OCI-LY3 (cell line): ENCODE measurements at regions not wholly inside any gene's neighbourhood (a gene's known extent, or its start where the extent isn't known, plus 50 kb on each side); places are given as distances from the start of the nearest gene placed in this dataset.

Source experiments
- H2AFZ ChIP-seq: fragments of 200-600, 300-600 bp; shearing (Covaris generic); 2 replicates; pipeline ENCODE4 v1.6.0; 2014; ENCODE audit warnings: antibody characterized with exemption, low read depth, low read length
- H3K27ac ChIP-seq: fragments of 200-600, 300-600 bp; sonication (generic); 2 replicates; pipeline ENCODE4 v1.5.1; 2014; ENCODE audit warnings: mild to moderate bottlenecking, low read length, moderate library complexity, mixed read lengths
- H3K27me3 ChIP-seq: fragments of 200-600, 300-600 bp; sonication (generic); 2 replicates; pipeline ENCODE4 v1.6.1; 2014; ENCODE audit warnings: low read depth, low read length, mixed read lengths
- H3K36me3 ChIP-seq: fragments of 200-600, 300-600 bp; sonication (generic); replicated peaks from 2 replicates; pipeline ENCODE3; 2014; ENCODE audit warnings: low read depth, low read length, mixed read lengths
- H3K4me1 ChIP-seq: fragments of 300-600, 200-600 bp; sonication (generic); 2 replicates; pipeline ENCODE4 v1.6.1; 2014; ENCODE audit warnings: low read length, mixed read lengths
- H3K4me2 ChIP-seq: fragments of 200-600, 300-600 bp; sonication (generic); 2 replicates; pipeline ENCODE4 v1.6.1; 2014; ENCODE audit warnings: low read length, mixed read lengths
- H3K4me3 ChIP-seq: fragments of 300-600, 200-600 bp; sonication (generic); 2 replicates; pipeline ENCODE4 v1.5.1; 2014; ENCODE audit warnings: antibody characterized with exemption, mild to moderate bottlenecking, low read length, moderate library complexity
- H3K79me2 ChIP-seq: fragments of 300-600, 200-600 bp; shearing (Covaris generic); 2 replicates; pipeline ENCODE4 v1.6.1; 2014; ENCODE audit warnings: mild to moderate bottlenecking, low read length, mixed read lengths
- H3K9ac ChIP-seq: fragments of 300-600, 200-600 bp; shearing (Covaris generic); 2 replicates; pipeline ENCODE4 v1.6.0; 2014; ENCODE audit warnings: mild to moderate bottlenecking, low read length, moderate library complexity
- H3K9me3 ChIP-seq: fragments of 200-600, 300-600 bp; shearing (Covaris generic); 2 replicates; pipeline ENCODE4 v1.6.1; 2014; ENCODE audit warnings: low read length, mixed read lengths; ENCODE audit not compliant: insufficient read depth
- H4K20me1 ChIP-seq: fragments of 200-600, 300-600 bp; sonication (generic); 2 replicates; pipeline ENCODE4 v1.6.1; 2016; ENCODE audit warnings: low read length, mixed read lengths; ENCODE audit not compliant: insufficient read depth
- EZH2phosphoT487 ChIP-seq: fragments of 200-600 bp; shearing (Covaris generic); IDR thresholded peaks from 2 replicates; pipeline ENCODE4 v1.6.1; 2018; ENCODE audit warnings: antibody characterized with exemption, mixed run types, low read depth
- TF ChIP-seq, protein P1 (sequence below): fragments of 200-600, 300-600 bp; sonication (generic); IDR thresholded peaks from 2 replicates; pipeline ENCODE4 v1.5.1; 2014; ENCODE audit warnings: antibody characterized with exemption, low read length, low read depth

DNA sequence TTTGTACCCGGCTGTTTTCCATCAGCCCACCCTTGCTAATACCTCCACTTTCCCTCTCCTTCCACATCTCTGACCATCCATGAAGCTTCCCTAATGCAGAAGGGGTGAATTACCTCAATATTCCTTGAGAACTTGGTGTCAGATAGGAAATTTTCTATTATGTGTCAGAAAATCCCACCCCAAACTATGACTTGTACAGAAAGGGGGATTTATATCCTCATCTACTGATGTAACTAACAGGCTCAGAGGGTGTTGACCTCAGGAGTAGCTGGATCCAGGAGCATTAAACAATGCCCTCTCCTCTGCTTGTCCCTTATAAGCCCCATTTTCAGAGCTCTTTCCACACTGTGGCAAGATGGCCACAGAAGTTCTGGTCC lies 242.8 kb upstream of the TLE3 start:
- no peak for TF ChIP-seq EZH2phosphoT487
- TF ChIP-seq, protein P1, sequence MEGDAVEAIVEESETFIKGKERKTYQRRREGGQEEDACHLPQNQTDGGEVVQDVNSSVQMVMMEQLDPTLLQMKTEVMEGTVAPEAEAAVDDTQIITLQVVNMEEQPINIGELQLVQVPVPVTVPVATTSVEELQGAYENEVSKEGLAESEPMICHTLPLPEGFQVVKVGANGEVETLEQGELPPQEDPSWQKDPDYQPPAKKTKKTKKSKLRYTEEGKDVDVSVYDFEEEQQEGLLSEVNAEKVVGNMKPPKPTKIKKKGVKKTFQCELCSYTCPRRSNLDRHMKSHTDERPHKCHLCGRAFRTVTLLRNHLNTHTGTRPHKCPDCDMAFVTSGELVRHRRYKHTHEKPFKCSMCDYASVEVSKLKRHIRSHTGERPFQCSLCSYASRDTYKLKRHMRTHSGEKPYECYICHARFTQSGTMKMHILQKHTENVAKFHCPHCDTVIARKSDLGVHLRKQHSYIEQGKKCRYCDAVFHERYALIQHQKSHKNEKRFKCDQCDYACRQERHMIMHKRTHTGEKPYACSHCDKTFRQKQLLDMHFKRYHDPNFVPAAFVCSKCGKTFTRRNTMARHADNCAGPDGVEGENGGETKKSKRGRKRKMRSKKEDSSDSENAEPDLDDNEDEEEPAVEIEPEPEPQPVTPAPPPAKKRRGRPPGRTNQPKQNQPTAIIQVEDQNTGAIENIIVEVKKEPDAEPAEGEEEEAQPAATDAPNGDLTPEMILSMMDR: no peak
- H3K9ac ChIP-seq: no peak overlapping the region
- no peaks in the 10 kb centered on the region for H3K9me3 ChIP-seq
- H2AFZ ChIP-seq: no peak overlapping the region
- H3K4me2 ChIP-seq: no peak overlapping the region
- H3K36me3 ChIP-seq: peaks cover 20% of the 10 kb centered on the region
- H3K4me3 ChIP-seq: no peak overlapping the region
- H3K4me1 ChIP-seq: peaks cover 15% of the 10 kb centered on the region
- no peaks in the 10 kb centered on the region for H3K79me2 ChIP-seq
- no peak overlapping the region for H3K27ac ChIP-seq
- no peaks in the 10 kb centered on the region for H4K20me1 ChIP-seq
- no peaks in the 10 kb centered on the region for H3K27me3 ChIP-seq

DNA sequence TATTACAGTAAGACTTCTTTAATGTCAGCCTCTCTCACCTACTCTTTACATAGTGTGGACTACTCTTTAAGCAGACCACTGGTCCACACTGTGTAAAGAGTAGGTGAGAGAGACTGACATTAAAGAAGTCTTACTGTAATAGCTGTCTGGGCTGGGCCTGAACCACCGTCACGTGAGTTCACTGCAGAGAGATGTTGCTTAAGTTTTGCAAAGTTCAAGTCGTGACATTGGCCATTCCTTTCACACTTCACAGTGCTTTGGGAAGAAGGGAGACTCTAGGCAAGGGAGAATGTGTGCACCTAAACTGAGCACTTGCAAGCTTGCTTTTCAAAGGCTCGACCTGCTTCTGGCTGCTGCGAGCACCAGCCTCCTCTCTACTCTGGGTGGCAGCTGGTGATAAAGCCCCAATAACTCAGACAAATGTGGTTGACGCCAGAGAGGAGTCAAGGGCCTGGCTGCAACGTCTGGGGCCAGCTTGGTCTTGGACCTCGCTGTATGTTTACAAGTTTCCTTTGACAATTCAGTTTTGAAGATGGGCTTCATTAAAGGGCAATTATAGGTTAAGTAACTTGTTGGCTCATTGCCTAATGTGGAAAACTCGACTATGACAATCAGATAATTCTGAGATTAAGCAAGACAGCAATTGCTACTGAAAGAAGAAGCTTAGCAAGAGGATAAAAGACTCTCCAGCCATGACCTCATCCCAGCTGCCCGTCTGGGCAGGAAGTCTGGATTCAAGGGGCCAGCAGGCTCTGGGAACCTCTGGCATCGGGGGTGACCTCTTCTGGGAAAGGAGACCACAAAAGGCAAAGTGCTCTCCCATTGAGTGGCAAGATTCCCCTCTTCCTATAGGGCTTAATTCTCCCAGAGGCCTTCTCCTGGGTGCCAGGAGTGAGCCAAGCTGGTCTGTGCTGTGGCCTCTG lies 242.1 kb upstream of the TLE3 start:
- H3K79me2 ChIP-seq: no peaks in the 10 kb centered on the region
- no peak overlapping the region for H3K4me2 ChIP-seq
- no peak overlapping the region for H2AFZ ChIP-seq
- no peaks in the 10 kb centered on the region for H3K27me3 ChIP-seq
- no peak overlapping the region for H3K27ac ChIP-seq
- no peak overlapping the region for H3K9ac ChIP-seq
- no peaks in the 10 kb centered on the region for H4K20me1 ChIP-seq
- H3K4me1 ChIP-seq: peaks cover 15% of the 10 kb centered on the region
- peaks cover 26% of the 10 kb centered on the region for H3K36me3 ChIP-seq
- no peak overlapping the region for H3K4me3 ChIP-seq
- no peak for TF ChIP-seq EZH2phosphoT487
- TF ChIP-seq, protein P1: no peak
- peaks cover 6% of the 10 kb centered on the region for H3K9me3 ChIP-seq

DNA sequence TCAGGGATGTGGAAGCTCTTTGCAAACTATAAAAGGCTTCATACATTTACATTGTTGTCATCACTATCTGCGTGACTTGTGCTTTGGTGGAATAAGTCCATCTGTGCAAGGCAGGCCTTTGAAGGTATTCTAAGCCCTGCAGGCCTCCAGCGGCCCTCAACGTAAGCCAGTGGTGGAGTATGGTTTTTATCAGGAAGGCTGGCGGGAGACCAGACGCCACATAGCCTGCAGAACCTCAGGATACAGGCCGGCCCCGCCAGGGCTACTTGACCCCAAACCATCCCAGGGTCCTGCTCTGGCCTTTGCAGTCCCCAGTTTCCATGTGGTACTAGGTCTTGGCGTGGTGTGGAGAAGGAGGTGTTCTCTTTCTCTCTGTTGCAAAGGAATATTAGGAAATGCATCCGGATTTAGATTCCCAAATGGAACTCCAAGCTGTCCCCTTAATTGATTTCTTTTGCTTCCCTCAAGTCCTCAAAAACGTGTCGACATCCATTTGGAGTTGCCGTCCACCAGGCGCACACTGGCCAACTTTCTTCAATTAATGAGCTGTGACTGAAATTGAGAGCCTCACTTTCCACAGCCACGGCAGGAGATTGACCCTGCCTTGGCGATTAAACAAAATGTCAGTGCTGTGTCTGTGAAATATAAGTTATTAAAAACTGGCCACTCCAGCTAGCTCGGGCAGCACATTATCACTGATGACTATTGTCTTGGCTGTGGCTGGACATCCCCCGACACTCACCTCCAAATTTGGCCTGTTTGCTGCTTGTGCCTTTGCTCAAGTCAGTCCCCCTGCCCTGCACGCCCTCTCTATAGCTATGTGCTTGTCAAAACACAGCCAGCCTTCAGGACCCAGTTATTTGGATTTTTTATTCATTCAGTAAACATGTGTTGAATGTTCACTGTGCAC lies 239.8 kb upstream of the TLE3 start:
- Histone ChIP-seq H3K27me3 (no peaks in the 10 kb centered on the region), H3K27ac (no peak overlapping the region), H3K79me2 (no peaks in the 10 kb centered on the region), H2AFZ (no peak overlapping the region), H3K36me3 (peaks cover 40% of the 10 kb centered on the region), H3K4me1 (peaks cover 15% of the 10 kb centered on the region), H4K20me1 (no peaks in the 10 kb centered on the region), H3K9me3 (peaks cover 19% of the 10 kb centered on the region), H3K4me2 (no peak overlapping the region), H3K4me3 (no peak overlapping the region), H3K9ac (no peak overlapping the region)
- TF ChIP-seq, protein P1: no peak
- TF ChIP-seq EZH2phosphoT487: no peak
